Ovary (tissue), 3 donors: ENCODE measurements at regions not wholly inside any gene's neighbourhood (a gene's known extent, or its start where the extent isn't known, plus 50 kb on each side); places are given as distances from the start of the nearest gene placed in this dataset.

ENCODE experiments used
- CTCF ChIP-seq, 3 donors: fragments of 450-650 bp in 2 of 3; fragments of 200-600 bp in 1 of 3; IDR thresholded peaks; one replicate each; pipeline versions ENCODE4 v1.5.1 to v1.8.0; 2016 to 2022; ENCODE audit warnings: antibody characterized with exemption in 3 of 3, mild to moderate bottlenecking in 1 of 3
- EP300 ChIP-seq: sonication (generic); formaldehyde crosslinking; IDR thresholded peaks from one replicate; pipeline ENCODE4 v1.6.1; 2017; ENCODE audit warnings: antibody characterized with exemption
- POLR2A ChIP-seq: fragments of 450-650 bp; IDR thresholded peaks from one replicate; pipeline ENCODE4 v1.6.1; 2017; ENCODE audit warnings: antibody characterized with exemption, mild to moderate bottlenecking, moderate library complexity
- donor health status: DM: no; HTN: no; CAD: no.

GRCh38 chr3:25128735-25129134 is 299.3 kb upstream of the RARB start:
- TF ChIP-seq POLR2A (no peak), CTCF (IDR thresholded peaks at IDR 0.05) (no peak), EP300 (no peak)
